BE2C (cell line): ENCODE measurements at regions not wholly inside any gene's neighbourhood (a gene's known extent, or its start where the extent isn't known, plus 50 kb on each side); places are given as distances from the start of the nearest gene placed in this dataset.

Experiments used
- DNase-seq: peaks from one replicate; pipeline ENCODE4 v3.0.0-alpha.2; 2020
- H3K27me3 ChIP-seq: fragments of 250-450 bp; sonication (Bioruptor Pico); 2 replicates; pipeline ENCODE4 v1.5.1; 2020; ENCODE audit warnings: mild to moderate bottlenecking
- H3K36me3 ChIP-seq: fragments of 250-450 bp; sonication (Bioruptor Pico); 2 replicates; pipeline ENCODE4 v1.5.1; 2020; ENCODE audit warnings: mild to moderate bottlenecking
- H3K4me1 ChIP-seq: fragments of 250-450 bp; sonication (Bioruptor Pico); 2 replicates; pipeline ENCODE4 v1.5.1; 2020
- H3K4me3 ChIP-seq: 2 replicates; pipeline ENCODE4 v1.5.1; 2011; ENCODE audit warnings: low read depth, low read length
- H3K9me3 ChIP-seq: fragments of 250-450 bp; sonication (Bioruptor Pico); 2 replicates; pipeline ENCODE4 v1.5.1; 2020
- TF ChIP-seq, protein P1 (sequence below): IDR thresholded peaks from 2 replicates; pipeline ENCODE4 v1.5.1; 2012; ENCODE audit warnings: mild to moderate bottlenecking, low read depth, low read length

DNA sequence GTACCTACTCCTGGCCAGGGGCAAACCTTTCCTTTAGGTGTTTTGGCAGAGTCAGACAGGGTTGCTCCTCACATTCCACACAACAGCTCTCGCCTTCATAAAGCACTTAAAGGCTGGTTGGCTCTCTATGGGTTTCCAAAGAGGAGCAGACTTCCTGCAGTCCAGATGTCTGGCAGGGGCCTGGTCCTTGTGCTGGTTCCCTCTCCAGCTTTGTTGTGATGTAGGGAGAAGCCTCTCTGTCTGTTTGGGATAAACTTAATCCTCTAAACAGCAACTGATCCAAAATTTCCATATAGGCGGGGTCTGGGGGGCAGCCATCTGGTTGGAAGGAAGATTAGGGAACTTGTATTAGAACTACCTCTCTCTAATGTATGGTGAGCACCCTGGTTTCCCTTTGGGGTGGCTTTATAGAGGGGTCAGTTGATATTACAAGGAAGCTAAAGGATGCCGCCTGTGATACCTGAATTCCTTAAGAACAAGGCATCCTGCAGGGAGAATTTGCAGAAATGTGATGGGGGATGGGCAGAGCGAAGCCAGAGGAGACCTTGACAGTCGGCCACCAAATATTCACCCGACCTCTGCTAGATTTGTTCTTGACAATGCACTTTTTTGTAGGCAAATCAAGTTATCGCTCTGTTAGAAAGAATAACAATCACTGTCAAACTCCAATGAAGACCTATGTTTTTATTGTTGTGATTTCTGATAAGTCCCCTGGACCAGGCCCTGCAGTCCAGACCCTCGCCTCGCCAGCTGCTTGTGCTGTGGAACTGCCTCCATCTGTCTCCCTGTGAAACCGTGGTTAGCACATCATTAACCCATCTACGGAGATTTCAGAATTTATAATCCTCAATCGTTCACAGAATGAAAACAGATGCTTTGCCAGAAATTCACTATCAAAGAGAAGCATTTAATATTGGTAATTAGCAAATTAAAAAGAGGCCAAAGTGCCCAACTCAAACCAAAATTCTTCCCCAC, 94.0 kb upstream of the RALGAPA2 start:
- no peaks in the 10 kb centered on the region for H3K9me3 ChIP-seq
- TF ChIP-seq, protein P1, sequence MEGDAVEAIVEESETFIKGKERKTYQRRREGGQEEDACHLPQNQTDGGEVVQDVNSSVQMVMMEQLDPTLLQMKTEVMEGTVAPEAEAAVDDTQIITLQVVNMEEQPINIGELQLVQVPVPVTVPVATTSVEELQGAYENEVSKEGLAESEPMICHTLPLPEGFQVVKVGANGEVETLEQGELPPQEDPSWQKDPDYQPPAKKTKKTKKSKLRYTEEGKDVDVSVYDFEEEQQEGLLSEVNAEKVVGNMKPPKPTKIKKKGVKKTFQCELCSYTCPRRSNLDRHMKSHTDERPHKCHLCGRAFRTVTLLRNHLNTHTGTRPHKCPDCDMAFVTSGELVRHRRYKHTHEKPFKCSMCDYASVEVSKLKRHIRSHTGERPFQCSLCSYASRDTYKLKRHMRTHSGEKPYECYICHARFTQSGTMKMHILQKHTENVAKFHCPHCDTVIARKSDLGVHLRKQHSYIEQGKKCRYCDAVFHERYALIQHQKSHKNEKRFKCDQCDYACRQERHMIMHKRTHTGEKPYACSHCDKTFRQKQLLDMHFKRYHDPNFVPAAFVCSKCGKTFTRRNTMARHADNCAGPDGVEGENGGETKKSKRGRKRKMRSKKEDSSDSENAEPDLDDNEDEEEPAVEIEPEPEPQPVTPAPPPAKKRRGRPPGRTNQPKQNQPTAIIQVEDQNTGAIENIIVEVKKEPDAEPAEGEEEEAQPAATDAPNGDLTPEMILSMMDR: no peak

DNA sequence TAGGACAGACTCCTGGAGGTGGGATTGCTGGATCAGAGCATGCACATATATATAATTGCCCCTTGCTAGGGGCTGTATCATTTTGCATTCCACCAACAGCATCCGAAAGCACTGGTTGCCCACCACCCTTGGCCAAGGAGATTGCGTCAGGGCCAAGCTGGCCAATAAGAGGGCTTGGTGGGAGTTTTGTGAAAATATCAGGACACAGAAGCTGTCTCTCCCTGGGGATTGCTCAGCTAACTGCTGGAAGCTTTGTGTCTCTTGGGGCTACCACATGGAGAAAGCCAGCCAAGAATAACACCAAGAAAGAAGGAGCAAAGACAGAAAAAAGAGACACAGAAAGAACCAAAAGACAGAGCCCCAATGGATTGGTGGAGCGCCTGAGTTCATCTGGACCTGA, 90.6 kb upstream of the RALGAPA2 start:
- Histone ChIP-seq H3K36me3 (no peaks in the 10 kb centered on the region), H3K4me3 (no peak overlapping the region), H3K4me1 (no peaks in the 10 kb centered on the region), H3K9me3 (no peaks in the 10 kb centered on the region), H3K27me3 (peaks cover 29% of the 10 kb centered on the region)
- TF ChIP-seq, protein P1: no peak
- no peak for DNase-seq

More for the DNA sequence above, 94.0 kb upstream of the RALGAPA2 start:
- Histone ChIP-seq H3K4me3 (no peak overlapping the region), H3K27me3 (peaks cover 21% of the 10 kb centered on the region), H3K4me1 (no peaks in the 10 kb centered on the region), H3K36me3 (no peaks in the 10 kb centered on the region)
- DNase-seq: no peak

DNA sequence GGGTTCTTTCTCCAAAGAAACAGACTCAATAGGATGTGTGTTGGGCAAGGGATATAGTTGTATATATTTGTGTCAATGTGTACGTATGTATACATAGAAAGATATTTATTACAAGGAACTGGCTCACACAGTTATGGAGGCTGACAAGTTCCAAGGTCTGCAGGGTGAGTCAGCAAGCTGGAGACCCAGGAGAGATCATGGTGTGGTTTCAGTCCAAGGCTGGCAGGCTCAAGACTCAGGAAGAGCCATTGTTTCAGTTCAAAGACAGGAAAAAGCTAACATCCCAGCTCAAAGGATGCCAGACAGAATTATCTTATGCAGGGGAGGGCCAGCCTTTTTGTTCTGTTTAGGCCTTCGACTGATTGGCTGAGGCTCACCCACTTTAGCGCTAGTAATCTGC, 89.9 kb upstream of the RALGAPA2 start:
- Histone ChIP-seq H3K4me3 (no peak overlapping the region), H3K9me3 (no peaks in the 10 kb centered on the region), H3K36me3 (no peaks in the 10 kb centered on the region), H3K4me1 (no peaks in the 10 kb centered on the region), H3K27me3 (peaks cover 27% of the 10 kb centered on the region)
- TF ChIP-seq, protein P1: no peak
- DNase-seq: no peak

DNA sequence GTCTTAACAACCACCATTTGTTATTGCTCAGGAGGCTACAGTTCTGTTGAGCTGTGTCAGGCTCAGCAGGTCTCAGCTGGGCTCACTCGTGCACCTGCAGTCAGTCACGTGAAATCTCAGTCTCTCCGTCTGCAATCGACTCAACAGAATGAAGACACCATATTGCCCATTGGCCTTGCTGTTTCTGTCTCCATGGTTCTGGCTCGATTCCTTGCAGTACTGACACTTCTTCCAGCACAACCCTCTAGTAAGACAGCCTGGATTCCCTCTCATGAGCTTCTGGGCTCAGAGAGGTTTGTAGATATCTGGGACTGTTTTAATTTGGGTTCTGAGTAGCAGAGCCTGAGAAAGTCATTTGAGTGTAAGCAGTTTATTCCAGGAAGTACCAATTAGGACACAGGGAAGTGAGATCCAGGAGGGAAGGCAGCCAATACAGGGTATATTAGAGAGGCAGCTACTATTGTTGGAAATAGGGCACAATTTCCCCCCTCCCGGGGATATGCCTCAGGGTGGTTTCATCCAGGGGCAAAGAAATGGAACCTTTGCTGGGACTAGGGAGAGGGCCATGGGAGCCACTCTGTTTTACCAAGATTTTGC, 87.4 kb upstream of the RALGAPA2 start:
- H3K27me3 ChIP-seq: peaks cover 29% of the 10 kb centered on the region
- H3K9me3 ChIP-seq: no peaks in the 10 kb centered on the region
- H3K36me3 ChIP-seq: no peaks in the 10 kb centered on the region
- no peaks in the 10 kb centered on the region for H3K4me1 ChIP-seq
- DNase-seq: no peak
- TF ChIP-seq, protein P1: no peak
- no peak overlapping the region for H3K4me3 ChIP-seq

DNA sequence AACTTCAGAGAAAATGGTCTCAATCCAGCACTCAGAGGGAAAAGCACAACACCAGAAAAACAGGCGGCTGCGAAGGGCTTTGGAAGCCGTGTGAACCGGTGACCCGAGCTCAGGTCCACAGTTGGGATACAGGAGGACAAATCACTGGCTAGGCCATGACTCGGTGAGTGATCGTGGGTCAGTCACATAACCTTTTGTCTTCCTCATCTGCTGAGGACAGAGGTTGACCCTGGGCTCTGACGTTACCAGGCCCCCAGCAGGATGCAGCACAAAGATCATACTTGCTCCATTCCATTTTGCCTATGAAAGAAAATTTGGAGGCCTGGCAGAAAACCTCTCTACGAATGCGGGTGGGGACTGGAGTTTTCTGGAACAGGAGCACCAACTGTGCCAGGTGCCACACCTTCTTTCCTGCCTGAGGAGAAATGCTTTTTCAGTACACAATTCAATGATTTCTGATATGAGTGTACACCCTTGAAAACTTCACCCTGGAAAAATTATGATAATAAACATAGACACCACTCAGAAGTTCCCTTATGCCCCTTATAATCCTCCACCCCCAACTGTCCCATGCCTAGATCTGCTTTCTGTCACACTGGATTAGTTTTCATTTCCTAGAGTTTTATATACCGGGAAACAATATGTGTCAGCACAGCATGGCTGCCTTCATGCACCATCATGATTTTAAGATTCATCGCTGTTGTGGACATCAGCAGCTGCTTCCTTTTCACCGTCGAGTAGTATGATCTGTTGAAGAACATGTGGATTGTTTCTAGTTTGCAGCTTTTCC, 85.3 kb upstream of the RALGAPA2 start:
- Histone ChIP-seq H3K4me1 (no peaks in the 10 kb centered on the region), H3K36me3 (no peaks in the 10 kb centered on the region), H3K9me3 (no peaks in the 10 kb centered on the region), H3K4me3 (no peak overlapping the region), H3K27me3 (peaks cover 44% of the 10 kb centered on the region)
- TF ChIP-seq, protein P1: no peak
- no peak for DNase-seq
